ENCODE measurements at regions not wholly inside any gene's neighbourhood (a gene's known extent, or its start where the extent isn't known, plus 50 kb on each side); places are given as distances from the start of the nearest gene placed in this dataset.

DNA sequence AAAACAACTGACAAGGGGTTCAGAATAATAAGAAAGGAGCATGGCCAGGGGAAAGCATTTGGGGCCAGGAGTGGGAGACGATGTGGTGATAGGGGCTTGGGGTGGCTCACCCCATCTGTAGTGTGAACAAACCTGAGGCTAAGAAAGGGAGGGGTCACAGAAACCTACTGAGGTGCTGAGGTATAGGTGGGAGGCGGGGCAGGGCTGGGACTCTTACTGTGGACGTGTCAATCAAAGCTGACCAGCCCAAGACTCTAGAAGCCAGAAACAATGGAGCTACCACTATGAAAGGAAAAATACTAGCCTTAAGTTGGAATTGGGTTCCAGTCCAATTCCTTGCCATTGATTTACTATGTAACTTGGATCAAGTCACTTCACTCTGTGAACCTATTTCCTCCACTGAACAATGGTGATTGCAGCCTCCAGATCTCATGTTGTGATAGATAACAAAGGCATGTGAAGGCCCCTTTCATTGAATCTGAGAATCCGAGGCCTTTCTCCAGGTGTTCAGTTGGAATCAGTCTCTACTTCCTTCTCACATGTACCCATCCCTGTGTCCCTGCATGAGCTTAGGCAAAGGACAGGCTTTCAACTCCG, 260.9 kb upstream of the HES1 start:
- H3K27ac ChIP-seq: no peak overlapping the region
- H3K27me3 ChIP-seq: no peaks in the 10 kb centered on the region
- no peak overlapping the region for H3K4me3 ChIP-seq
- DNase-seq (ENCODE audit: low spot score in 2 of 2): no peak
- no peaks in the 10 kb centered on the region for H3K9me3 ChIP-seq
- TF ChIP-seq POLR2A (IDR thresholded peaks at IDR 0.05) (no peak), EP300 (IDR thresholded peaks at IDR 0.05) (no peak)
- TF ChIP-seq, protein P1, sequence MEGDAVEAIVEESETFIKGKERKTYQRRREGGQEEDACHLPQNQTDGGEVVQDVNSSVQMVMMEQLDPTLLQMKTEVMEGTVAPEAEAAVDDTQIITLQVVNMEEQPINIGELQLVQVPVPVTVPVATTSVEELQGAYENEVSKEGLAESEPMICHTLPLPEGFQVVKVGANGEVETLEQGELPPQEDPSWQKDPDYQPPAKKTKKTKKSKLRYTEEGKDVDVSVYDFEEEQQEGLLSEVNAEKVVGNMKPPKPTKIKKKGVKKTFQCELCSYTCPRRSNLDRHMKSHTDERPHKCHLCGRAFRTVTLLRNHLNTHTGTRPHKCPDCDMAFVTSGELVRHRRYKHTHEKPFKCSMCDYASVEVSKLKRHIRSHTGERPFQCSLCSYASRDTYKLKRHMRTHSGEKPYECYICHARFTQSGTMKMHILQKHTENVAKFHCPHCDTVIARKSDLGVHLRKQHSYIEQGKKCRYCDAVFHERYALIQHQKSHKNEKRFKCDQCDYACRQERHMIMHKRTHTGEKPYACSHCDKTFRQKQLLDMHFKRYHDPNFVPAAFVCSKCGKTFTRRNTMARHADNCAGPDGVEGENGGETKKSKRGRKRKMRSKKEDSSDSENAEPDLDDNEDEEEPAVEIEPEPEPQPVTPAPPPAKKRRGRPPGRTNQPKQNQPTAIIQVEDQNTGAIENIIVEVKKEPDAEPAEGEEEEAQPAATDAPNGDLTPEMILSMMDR (IDR thresholded peaks at IDR 0.05): no peak
- WGBS, 2 donors: 94 to 97% methylated on average over 5 of the region's 5 CpGs
- no peaks in the 10 kb centered on the region for H3K36me3 ChIP-seq
- peaks cover 0 to 11% (median 4%) of the 10 kb centered on the region in 4 donors for H3K4me1 ChIP-seq

DNA sequence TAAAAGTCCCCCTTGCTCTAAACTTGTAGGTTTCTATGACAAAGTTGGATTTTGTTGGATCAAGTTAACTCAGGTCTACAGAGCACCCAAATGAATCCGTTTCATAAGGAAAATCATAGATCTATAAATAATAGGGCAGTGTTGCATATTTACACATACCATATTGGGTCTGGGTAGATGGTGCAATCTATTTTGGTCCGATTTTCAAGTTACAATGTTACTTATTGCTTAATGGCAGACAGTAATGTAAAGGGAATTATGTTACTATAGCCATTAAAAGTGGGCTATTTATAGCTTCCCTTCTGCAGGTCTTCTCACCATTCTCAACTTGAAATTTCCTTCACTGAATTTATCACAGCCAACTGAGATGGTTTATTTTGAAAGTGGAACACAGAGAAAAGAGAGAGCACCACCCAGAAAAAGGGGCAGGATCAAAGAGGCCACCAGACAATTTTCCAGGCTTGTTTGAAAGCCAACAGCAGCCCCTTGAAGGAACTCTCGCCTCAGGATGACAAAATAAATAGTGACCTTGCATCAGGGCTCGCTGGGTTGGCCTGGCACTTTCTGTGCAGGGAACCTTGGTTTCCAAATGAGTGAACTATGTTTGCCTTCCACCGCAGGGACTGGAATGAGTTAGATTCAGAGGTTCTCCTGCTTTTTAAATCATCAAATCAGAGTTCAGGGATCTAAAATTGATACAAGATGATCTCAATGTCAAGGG, 260.2 kb upstream of the HES1 start:
- Histone ChIP-seq H3K4me1 (peaks cover 0 to 6% (median 0%) of the 10 kb centered on the region in 4 donors), H3K9me3 (no peaks in the 10 kb centered on the region), H3K27me3 (no peaks in the 10 kb centered on the region), H3K27ac (no peak overlapping the region), H3K36me3 (no peaks in the 10 kb centered on the region), H3K4me3 (no peak overlapping the region)
- WGBS, 2 donors: 70 to 73% methylated on average over 5 of the region's 5 CpGs
- TF ChIP-seq, protein P1 (IDR thresholded peaks at IDR 0.05): no peak
- TF ChIP-seq POLR2A (IDR thresholded peaks at IDR 0.05) (no peak), EP300 (IDR thresholded peaks at IDR 0.05) (no peak)
- no peak for DNase-seq (ENCODE audit: low spot score in 2 of 2)

DNA sequence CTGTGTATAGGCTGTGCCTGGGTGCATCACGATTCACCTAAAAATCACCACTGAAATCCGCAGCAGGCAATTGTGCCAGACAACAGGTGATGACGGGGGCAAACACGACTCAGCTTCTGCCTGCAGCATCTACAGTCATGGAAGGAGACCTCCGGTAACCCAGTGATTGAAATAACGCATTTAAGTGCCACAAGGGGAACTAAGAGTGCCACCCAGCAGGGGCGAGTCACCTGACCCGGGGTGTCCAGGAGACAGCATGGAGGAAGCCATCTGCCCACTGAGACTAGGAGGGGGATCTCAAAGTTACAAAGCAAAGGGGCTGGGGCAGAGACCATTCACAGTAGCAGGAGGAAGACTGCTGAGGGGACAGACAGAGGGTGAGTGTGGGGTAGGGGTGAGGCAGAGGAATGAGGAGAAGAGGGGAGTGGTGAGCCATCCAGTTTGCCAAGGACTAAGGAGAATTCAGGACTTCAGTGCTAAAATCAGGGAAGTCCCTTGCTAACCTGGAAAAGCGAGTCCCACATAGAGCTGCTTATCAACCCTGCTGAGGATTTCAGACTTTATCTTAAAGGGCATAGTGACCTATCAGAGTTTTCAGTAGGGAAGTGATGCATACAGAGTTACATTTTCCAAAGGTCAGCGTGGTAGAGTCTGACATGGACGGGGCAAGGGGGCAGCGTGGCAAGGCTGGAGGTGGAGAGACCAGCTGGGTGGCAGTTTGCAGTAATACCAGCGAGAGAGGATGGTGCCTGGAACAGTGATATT, 256.7 kb upstream of the HES1 start:
- no peak for TF ChIP-seq EP300 (IDR thresholded peaks at IDR 0.05)
- TF ChIP-seq, protein P1 (IDR thresholded peaks at IDR 0.05): no peak
- no peak for TF ChIP-seq POLR2A (IDR thresholded peaks at IDR 0.05)
- no peaks in the 10 kb centered on the region for H3K9me3 ChIP-seq
- peaks cover 0 to 5% (median 0%) of the 10 kb centered on the region in 4 donors for H3K4me1 ChIP-seq
- no peak overlapping the region for H3K4me3 ChIP-seq
- no peaks in the 10 kb centered on the region for H3K27me3 ChIP-seq
- no peak for DNase-seq (ENCODE audit: low spot score in 2 of 2)
- H3K27ac ChIP-seq: no peak overlapping the region
- no peaks in the 10 kb centered on the region for H3K36me3 ChIP-seq
- WGBS, 2 donors: 80 to 81% methylated on average over 13 of the region's 13 CpGs

DNA sequence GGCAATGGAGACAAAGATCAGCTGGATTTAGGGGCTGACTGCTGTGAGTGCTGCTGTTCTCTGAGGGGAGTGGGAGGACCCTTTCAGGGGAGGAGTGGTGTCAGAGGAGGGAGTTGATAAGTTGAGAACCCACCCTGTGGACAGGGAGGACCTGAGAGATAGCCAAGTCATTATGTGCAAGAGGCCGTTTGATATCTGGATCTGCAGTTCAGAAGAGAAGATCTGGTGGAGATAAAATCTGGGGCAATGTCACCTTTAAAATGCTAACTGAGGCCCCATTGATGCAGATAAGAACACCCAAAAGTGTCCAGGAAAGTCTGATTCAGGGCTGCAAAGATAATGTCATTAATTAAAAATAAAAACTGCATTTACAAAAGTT, 256.1 kb upstream of the HES1 start:
- H3K4me3 ChIP-seq: no peak overlapping the region
- H3K36me3 ChIP-seq: no peaks in the 10 kb centered on the region
- no peaks in the 10 kb centered on the region for H3K27me3 ChIP-seq
- TF ChIP-seq POLR2A (IDR thresholded peaks at IDR 0.05): no peak
- H3K4me1 ChIP-seq: peaks cover 0 to 8% (median 0%) of the 10 kb centered on the region in 4 donors
- H3K9me3 ChIP-seq: no peaks in the 10 kb centered on the region
- 75 to 85% methylated on average over 1 of the region's 1 CpG for WGBS, 2 donors
- no peak for DNase-seq (ENCODE audit: low spot score in 2 of 2)
- H3K27ac ChIP-seq: no peak overlapping the region

- DNase-seq (ENCODE audit: low spot score in 2 of 2): no peak
- TF ChIP-seq, protein P1 (IDR thresholded peaks at IDR 0.05): no peak
- TF ChIP-seq POLR2A (IDR thresholded peaks at IDR 0.05) (no peak), EP300 (IDR thresholded peaks at IDR 0.05) (no peak)
- no peak overlapping the region for H3K4me3 ChIP-seq
- peaks cover 0 to 9% (median 0%) of the 10 kb centered on the region in 4 donors for H3K9me3 ChIP-seq
- H3K27ac ChIP-seq: no peak overlapping the region
- no peaks in the 10 kb centered on the region for H3K27me3 ChIP-seq
- H3K36me3 ChIP-seq: no peaks in the 10 kb centered on the region
- 92 to 97% methylated on average over 6 of the region's 6 CpGs for WGBS, 2 donors
- H3K4me1 ChIP-seq: peaks cover 0 to 8% (median 0%) of the 10 kb centered on the region in 4 donors
Observed at GRCh38 chr3:193882091-193882490, 253.9 kb upstream of the HES1 start.
